ENCODE measurements at regions not wholly inside any gene's neighbourhood (a gene's known extent, or its start where the extent isn't known, plus 50 kb on each side); places are given as distances from the start of the nearest gene placed in this dataset.

DNA sequence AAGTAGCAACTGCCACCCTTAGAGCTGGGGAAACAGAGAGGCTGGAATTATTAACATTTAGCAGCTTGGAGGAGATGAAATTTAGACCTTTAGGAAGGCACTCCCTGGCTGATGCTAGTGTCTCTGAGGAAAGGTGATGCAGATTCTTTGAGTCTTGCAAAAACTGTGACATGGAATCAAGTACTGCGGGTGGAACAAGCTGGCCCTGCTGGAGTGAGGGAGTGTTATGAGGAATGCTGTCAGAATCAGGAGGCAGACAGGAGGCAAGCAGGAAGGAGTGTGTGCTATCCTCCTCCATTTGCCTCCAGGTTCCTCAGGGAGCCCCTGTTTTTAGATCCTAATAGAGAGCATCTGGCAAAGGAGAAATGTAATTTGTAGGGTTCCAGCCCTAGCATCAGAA lies 391.7 kb upstream of the PITX2 start:
- H3K27ac ChIP-seq, result no peak overlapping the region
- no peak for TF ChIP-seq ZFX (IDR thresholded peaks at IDR 0.05; ENCODE audit: borderline replicate concordance)
- TF ChIP-seq, protein P1, sequence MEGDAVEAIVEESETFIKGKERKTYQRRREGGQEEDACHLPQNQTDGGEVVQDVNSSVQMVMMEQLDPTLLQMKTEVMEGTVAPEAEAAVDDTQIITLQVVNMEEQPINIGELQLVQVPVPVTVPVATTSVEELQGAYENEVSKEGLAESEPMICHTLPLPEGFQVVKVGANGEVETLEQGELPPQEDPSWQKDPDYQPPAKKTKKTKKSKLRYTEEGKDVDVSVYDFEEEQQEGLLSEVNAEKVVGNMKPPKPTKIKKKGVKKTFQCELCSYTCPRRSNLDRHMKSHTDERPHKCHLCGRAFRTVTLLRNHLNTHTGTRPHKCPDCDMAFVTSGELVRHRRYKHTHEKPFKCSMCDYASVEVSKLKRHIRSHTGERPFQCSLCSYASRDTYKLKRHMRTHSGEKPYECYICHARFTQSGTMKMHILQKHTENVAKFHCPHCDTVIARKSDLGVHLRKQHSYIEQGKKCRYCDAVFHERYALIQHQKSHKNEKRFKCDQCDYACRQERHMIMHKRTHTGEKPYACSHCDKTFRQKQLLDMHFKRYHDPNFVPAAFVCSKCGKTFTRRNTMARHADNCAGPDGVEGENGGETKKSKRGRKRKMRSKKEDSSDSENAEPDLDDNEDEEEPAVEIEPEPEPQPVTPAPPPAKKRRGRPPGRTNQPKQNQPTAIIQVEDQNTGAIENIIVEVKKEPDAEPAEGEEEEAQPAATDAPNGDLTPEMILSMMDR (IDR thresholded peaks at IDR 0.05), result no peak

DNA sequence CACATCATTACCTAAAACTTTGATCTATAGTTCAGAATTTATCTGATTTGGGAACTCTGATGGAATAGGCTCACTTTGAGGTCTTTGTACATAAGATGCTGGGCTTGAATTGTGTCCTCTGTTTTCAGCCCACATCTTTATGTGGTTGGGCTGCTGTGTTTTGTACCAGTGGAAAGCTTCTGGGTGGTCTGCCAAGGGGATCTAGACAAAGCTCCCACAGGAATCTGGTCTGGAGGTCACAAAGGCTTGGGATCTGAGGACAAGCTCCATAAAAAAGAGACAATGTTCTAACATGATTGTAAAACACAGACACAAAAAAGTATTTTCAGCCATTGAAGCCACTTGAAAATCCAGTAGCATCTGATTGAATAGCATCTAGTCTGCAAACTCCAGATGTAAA lies 393.5 kb upstream of the PITX2 start:
- TF ChIP-seq ZFX (IDR thresholded peaks at IDR 0.05; ENCODE audit: borderline replicate concordance), result no peak
- TF ChIP-seq, protein P1 (IDR thresholded peaks at IDR 0.05), result no peak
- H3K27ac ChIP-seq, result no peak overlapping the region

GRCh38 chr4:111018216-111018615 lies 395.3 kb upstream of the PITX2 start:
- TF ChIP-seq, protein P1 (IDR thresholded peaks at IDR 0.05), result no peak
- no peak overlapping the region for H3K27ac ChIP-seq

DNA sequence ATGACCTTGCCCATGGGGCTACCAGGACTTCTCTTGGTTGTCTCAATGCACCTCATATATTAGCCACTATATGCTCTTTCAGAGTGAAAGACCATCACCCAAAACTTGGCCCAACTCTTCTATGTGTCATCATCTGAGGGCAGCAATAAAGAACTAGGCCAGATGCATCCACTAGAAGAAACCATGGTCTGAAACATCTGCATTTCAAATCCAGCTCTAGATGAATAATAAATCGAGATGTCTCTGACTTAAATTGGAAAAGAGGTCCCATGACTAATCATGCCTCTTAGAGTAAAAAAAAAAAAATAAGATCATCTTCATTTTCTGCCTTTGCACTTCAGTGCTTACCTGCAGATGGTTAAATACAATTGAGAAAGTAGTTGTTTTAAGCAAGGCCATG lies 397.6 kb upstream of the PITX2 start:
- TF ChIP-seq, protein P1 (IDR thresholded peaks at IDR 0.05), result no peak
- no peak for TF ChIP-seq ZFX (IDR thresholded peaks at IDR 0.05; ENCODE audit: borderline replicate concordance)
- H3K27ac ChIP-seq, result no peak overlapping the region

DNA sequence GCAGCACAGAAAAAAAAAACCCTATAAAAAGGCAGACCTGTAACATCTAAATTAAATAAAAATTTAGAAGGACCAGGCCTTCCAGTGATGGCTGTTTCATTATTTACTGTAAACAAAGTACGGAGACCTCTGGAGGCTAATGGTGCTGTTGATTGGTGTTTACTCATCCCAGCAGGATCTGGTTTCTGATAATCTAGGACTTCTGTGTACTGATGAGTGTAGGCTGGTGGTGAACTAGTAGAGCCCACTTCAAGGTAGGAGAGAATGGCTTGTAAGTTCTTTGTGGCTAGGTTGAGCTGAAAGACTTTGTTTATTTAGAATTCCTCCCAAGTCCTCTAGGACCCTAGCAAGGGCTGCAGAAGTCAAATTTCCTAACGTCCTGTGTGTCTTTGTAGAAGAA lies 398.1 kb upstream of the PITX2 start:
- H3K27ac ChIP-seq, result no peak overlapping the region
- TF ChIP-seq, protein P1 (IDR thresholded peaks at IDR 0.05), result no peak
- no peak for TF ChIP-seq ZFX (IDR thresholded peaks at IDR 0.05; ENCODE audit: borderline replicate concordance)

- no peak for TF ChIP-seq ZFX (IDR thresholded peaks at IDR 0.05; ENCODE audit: borderline replicate concordance)
- TF ChIP-seq, protein P1 (IDR thresholded peaks at IDR 0.05), result no peak
- H3K27ac ChIP-seq, result no peak overlapping the region
These were observed 399.9 kb upstream of the PITX2 start for GRCh38 chr4:111022758-111023157.

DNA sequence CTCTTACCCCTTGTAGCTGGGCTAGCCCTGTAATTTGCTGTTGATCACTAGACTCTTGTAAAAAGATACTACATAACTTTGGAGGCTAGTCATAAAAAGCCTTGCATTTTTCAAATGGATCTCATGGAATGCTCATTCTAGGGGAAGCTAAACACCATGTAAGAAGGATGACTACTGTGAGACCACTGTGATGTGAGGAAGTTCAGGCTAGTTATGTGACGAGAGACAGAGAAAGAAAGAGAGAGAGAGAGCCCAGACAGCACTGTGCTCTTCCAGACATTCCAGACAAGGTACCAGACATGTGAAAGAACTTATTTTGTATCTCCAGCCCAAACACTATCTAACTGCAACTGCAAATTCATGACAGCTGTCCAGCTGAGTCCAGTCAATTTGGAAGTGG lies 404.6 kb upstream of the PITX2 start:
- no peak for TF ChIP-seq ZFX (IDR thresholded peaks at IDR 0.05; ENCODE audit: borderline replicate concordance)
- TF ChIP-seq, protein P1 (IDR thresholded peaks at IDR 0.05), result no peak
- no peak overlapping the region for H3K27ac ChIP-seq
